Tibial nerve (tissue), 4 donors: ENCODE measurements at regions not wholly inside any gene's neighbourhood (a gene's known extent, or its start where the extent isn't known, plus 50 kb on each side); places are given as distances from the start of the nearest gene placed in this dataset.

Experiments
- DNase-seq, 2 donors: peaks; one replicate each; pipeline ENCODE4 v3.0.0-alpha.2; 2019; ENCODE audit warnings: low spot score in 2 of 2
- H3K27ac ChIP-seq, 4 donors: fragments of 200-600 bp; sonication (generic) in 3 of 4; one replicate each; pipeline ENCODE4 v1.5.1; 2017 to 2019; ENCODE audit warnings: mild to moderate bottlenecking in 1 of 4
- H3K27me3 ChIP-seq, 2 donors: fragments of 200-600 bp; sonication (generic) in 1 of 2; one replicate each; pipeline versions ENCODE4 v1.5.1 to v1.6.0; 2017 to 2019
- H3K36me3 ChIP-seq, 3 donors: fragments of 200-600 bp; sonication (generic); one replicate each; pipeline ENCODE4 v1.5.1; 2018 to 2019
- H3K4me1 ChIP-seq, 4 donors: fragments of 200-600 bp; sonication (generic) in 3 of 4; one replicate each; pipeline ENCODE4 v1.5.1; 2017 to 2019
- H3K4me3 ChIP-seq, 4 donors: fragments of 200-600 bp; sonication (generic) in 3 of 4; one replicate each; pipeline ENCODE4 v1.5.1; 2017 to 2019; ENCODE audit warnings: mild to moderate bottlenecking in 1 of 4, moderate library complexity in 1 of 4
- H3K9me3 ChIP-seq, 4 donors: fragments of 200-600 bp; sonication (generic) in 3 of 4; one replicate each; pipeline ENCODE4 v1.5.1; 2017 to 2019
- EP300 ChIP-seq, 2 donors: sonication (generic); formaldehyde crosslinking; IDR thresholded peaks; one replicate each; pipeline ENCODE4 v1.6.1; 2017; ENCODE audit warnings: antibody characterized with exemption in 2 of 2, mild to moderate bottlenecking in 1 of 2
- POLR2A ChIP-seq, 2 donors: fragments of 450-650 bp; IDR thresholded peaks; one replicate each; pipeline ENCODE4 v1.6.1; 2017; ENCODE audit warnings: antibody characterized with exemption in 2 of 2, mild to moderate bottlenecking in 2 of 2, moderate library complexity in 2 of 2
- WGBS, 2 donors: methylation state at CpG; one replicate each; pipeline ENCODE4 v1.1.5; 2018; 5-methylcytosine and 5-hydroxymethylcytosine counted together
- TF ChIP-seq, protein P1 (sequence below), 5 experiments: fragments of 200-600 bp in 3 of 5; fragments of 450-650 bp in 2 of 5; sonication (generic) in 3 of 5; IDR thresholded peaks; one replicate each; pipeline ENCODE4 v1.5.1; 2016 to 2019; ENCODE audit warnings: antibody characterized with exemption in 5 of 5, mild to moderate bottlenecking in 3 of 5, moderate library complexity in 2 of 5

DNA sequence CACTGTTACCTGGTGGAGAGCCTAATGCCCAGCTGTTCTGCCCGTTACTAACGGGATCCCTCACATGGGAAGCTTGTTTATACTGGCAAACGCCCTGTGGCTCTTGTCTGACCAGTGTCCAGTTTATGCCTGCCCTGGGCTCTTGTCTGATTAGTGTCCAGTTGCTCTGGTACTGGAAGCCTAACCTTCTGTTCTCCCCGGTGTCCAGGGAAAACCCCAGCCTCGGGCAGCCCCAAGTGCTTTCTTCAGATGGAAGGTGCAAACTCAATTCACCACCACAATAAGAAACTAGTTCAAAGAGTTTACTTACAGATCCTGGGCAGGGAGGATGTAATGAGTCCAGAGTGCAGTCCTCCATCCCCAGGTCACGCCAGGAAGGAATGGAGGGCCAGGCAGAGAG lies 148.4 kb downstream of the TBXT start:
- TF ChIP-seq EP300 (IDR thresholded peaks at IDR 0.05) = no peak
- Histone ChIP-seq H3K36me3 (no peaks in the 10 kb centered on the region), H3K4me3 (no peak overlapping the region), H3K27me3 (no peaks in the 10 kb centered on the region), H3K9me3 (peaks cover 0 to 29% (median 6%) of the 10 kb centered on the region in 4 donors), H3K27ac (no peak overlapping the region), H3K4me1 (no peaks in the 10 kb centered on the region)
- WGBS, 2 donors = 84 to 85% methylated on average over 6 of the region's 6 CpGs
- DNase-seq = no peak

DNA sequence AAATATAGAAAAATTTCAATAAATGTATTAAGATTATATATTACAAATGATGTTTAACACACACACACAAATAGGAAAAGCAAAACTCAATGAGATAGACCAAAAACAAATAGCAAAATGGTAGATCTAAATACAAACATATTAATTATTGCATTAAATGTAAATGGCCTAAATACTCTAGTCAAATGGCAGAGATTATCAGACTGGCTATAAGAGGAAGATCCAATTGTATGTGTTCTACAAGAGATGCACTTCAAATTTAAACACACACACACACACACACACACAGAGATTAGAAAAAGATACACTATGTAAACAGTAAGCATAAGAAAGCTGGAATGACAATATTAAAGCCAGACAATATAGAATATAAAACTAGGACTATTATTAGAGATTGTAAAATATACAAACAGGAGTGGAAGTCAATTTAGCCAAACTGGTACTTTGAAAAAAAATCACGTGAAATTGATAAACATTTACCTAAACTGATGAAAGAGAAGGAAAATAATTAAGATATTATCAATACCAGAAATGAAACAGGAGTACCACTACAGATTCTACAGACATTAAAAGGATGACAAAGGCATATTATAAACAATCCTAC lies 150.5 kb downstream of the TBXT start:
- 56 to 70% methylated on average over 1 of the region's 1 CpG for WGBS, 2 donors
- H3K27me3 ChIP-seq = no peaks in the 10 kb centered on the region
- H3K4me3 ChIP-seq = no peak overlapping the region
- no peak for DNase-seq
- no peaks in the 10 kb centered on the region for H3K36me3 ChIP-seq
- H3K27ac ChIP-seq = no peak overlapping the region
- peaks cover 0 to 29% (median 6%) of the 10 kb centered on the region in 4 donors for H3K9me3 ChIP-seq
- no peaks in the 10 kb centered on the region for H3K4me1 ChIP-seq
- no peak for TF ChIP-seq EP300 (IDR thresholded peaks at IDR 0.05)
- TF ChIP-seq, protein P1, sequence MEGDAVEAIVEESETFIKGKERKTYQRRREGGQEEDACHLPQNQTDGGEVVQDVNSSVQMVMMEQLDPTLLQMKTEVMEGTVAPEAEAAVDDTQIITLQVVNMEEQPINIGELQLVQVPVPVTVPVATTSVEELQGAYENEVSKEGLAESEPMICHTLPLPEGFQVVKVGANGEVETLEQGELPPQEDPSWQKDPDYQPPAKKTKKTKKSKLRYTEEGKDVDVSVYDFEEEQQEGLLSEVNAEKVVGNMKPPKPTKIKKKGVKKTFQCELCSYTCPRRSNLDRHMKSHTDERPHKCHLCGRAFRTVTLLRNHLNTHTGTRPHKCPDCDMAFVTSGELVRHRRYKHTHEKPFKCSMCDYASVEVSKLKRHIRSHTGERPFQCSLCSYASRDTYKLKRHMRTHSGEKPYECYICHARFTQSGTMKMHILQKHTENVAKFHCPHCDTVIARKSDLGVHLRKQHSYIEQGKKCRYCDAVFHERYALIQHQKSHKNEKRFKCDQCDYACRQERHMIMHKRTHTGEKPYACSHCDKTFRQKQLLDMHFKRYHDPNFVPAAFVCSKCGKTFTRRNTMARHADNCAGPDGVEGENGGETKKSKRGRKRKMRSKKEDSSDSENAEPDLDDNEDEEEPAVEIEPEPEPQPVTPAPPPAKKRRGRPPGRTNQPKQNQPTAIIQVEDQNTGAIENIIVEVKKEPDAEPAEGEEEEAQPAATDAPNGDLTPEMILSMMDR (IDR thresholded peaks at IDR 0.05) = no peak
- TF ChIP-seq POLR2A (IDR thresholded peaks at IDR 0.05) = no peak

DNA sequence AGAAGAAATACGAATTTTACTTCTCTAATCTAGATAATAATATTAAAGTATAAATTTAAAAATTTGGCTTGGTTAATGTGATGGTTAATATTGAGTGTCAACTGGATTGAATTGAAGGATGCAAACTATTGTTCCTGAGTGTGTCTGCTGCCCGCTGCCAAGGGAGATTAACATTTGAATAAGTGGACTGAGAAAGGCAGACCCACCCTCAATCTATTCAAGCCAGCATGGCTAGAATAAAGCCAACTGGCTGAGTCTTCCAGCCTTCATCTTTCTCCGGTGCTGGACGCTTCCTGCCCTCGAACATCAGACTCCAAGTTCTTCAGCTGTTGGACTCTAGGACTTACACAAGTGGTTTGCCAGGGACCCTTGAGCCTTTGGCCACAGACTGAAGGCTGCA lies 152.7 kb downstream of the TBXT start:
- WGBS, 2 donors = 49 to 52% methylated on average over 5 of the region's 5 CpGs
- no peak for DNase-seq
- Histone ChIP-seq H3K36me3 (no peaks in the 10 kb centered on the region), H3K27me3 (peaks cover 0 to 11% of the 10 kb centered on the region in 2 donors), H3K27ac (no peak overlapping the region), H3K4me3 (no peak overlapping the region), H3K4me1 (no peaks in the 10 kb centered on the region), H3K9me3 (peaks cover 0 to 19% (median 3%) of the 10 kb centered on the region in 4 donors)
- TF ChIP-seq EP300 (IDR thresholded peaks at IDR 0.05) (no peak), POLR2A (IDR thresholded peaks at IDR 0.05) (no peak)
- TF ChIP-seq, protein P1 (IDR thresholded peaks at IDR 0.05) = no peak

DNA sequence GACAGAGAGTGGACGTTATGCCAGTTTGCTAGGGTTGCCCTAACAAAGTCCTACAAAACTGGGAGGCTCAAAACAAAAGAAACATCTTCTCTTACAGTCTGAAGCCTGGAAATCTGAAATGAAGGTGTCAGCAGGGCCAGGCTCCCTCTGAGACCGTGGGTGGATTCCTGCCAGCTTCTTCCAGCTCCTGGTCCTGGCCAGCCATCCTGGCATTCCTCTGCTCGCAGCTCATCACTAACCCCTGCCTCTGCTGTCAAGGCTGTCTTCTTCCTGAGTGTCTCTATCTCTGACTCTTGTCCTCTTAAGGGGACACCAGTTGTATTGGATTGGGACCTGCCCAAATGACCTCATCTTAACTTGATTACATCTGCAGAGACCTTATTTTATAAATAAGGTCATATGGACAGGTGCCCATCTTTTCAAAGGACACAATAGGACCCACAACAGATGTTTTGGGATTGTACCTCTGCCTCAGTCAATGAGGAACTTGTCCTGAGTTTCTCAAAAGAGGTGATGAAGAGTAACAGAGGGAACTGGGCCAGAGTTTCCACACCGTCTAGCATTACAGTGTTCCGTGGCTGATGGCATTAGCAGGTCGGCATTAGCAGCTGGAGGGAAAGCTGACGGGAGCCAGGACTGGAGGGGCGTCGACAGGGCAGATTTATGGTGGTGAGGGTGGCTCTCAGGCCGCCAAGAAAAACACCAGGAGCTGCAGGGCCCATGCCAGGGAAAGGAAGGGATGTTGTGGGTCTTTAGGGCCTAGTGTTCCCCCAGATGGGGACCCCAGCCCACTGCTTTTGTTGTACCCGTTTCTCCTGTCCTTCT lies 157.3 kb downstream of the TBXT start:
- H3K4me3 ChIP-seq = no peak overlapping the region
- 65 to 71% methylated on average over 11 of the region's 11 CpGs for WGBS, 2 donors
- TF ChIP-seq, protein P1 (IDR thresholded peaks at IDR 0.05) = no peak
- no peak for TF ChIP-seq POLR2A (IDR thresholded peaks at IDR 0.05)
- TF ChIP-seq EP300 (IDR thresholded peaks at IDR 0.05) = no peak
- peaks cover 0 to 43% of the 10 kb centered on the region in 2 donors for H3K27me3 ChIP-seq
- no peaks in the 10 kb centered on the region for H3K36me3 ChIP-seq
- no peaks in the 10 kb centered on the region for H3K9me3 ChIP-seq
- peaks cover 0 to 41% (median 6%) of the 10 kb centered on the region in 4 donors for H3K4me1 ChIP-seq
- no peak for DNase-seq
- H3K27ac ChIP-seq = no peak overlapping the region

DNA sequence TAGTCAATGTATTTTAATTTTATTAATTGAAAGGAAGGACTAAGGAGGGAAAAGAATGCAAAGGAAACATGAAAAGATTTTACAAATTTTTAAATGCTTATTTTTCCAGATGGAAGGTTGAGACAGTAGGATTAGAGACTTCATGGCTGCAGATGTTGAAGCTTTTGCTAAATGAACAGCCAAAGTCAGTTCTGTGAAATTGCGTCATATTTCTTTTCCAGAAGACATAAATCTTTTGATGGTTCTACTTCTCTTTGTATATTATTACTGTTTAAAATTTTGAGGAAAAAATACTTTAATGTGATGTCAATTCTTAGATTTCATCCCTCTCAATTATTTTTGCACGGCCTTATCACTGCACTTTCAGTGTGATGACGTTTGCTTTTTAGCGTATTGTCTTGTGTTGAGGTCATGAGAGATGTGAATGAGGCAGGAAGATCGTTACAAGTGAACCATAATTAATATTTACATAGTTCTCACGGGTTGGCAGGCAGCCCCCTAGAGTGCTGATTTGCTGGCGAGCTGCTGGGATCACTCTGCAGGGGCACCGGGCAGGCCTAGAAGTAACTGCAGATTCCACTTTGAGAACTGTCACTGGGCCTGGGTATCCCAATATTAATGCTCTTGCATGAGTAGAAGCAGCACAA lies 158.1 kb downstream of the TBXT start:
- H3K4me1 ChIP-seq = peaks cover 0 to 44% (median 6%) of the 10 kb centered on the region in 4 donors

More for the DNA sequence above, 158.1 kb downstream of the TBXT start:
- 68 to 70% methylated on average over 8 of the region's 8 CpGs for WGBS, 2 donors
- Histone ChIP-seq H3K36me3 (no peaks in the 10 kb centered on the region), H3K4me3 (peak overlapping the region in 2 of 4 donors; percentile 19 to 45), H3K9me3 (no peaks in the 10 kb centered on the region), H3K27ac (no peak overlapping the region), H3K27me3 (peaks cover 0 to 43% of the 10 kb centered on the region in 2 donors)
- no peak for TF ChIP-seq POLR2A (IDR thresholded peaks at IDR 0.05)
- TF ChIP-seq, protein P1 (IDR thresholded peaks at IDR 0.05) = no peak
- TF ChIP-seq EP300 (IDR thresholded peaks at IDR 0.05) = no peak
- DNase-seq = no peak
